Ishikawa (cell line): ENCODE measurements at regions not wholly inside any gene's neighbourhood (a gene's known extent, or its start where the extent isn't known, plus 50 kb on each side); places are given as distances from the start of the nearest gene placed in this dataset.

Experiments used
- CREB1 ChIP-seq: IDR thresholded peaks from 2 replicates; pipeline ENCODE4 v1.6.1; 2012; ENCODE audit warnings: low read depth
- FOXM1 ChIP-seq: IDR thresholded peaks from 2 replicates; pipeline ENCODE4 v1.6.1; 2012; ENCODE audit warnings: low read depth, borderline replicate concordance
- NFIC ChIP-seq: IDR thresholded peaks from 2 replicates; pipeline ENCODE4 v1.6.1; 2012
- TAF1 ChIP-seq: IDR thresholded peaks from 2 replicates; pipeline ENCODE4 v1.6.1; 2012; ENCODE audit warnings: low read depth, mild to moderate bottlenecking
- TCF12 ChIP-seq: IDR thresholded peaks from 2 replicates; pipeline ENCODE4 v1.6.1; 2012; ENCODE audit warnings: low read depth
- YY1 ChIP-seq: IDR thresholded peaks from 2 replicates; pipeline ENCODE4 v1.6.1; 2012; ENCODE audit warnings: low read depth
- TF ChIP-seq, protein P1 (sequence below): IDR thresholded peaks from 2 replicates; pipeline ENCODE4 v1.6.1; 2012; ENCODE audit warnings: low read depth, mild to moderate bottlenecking

DNA sequence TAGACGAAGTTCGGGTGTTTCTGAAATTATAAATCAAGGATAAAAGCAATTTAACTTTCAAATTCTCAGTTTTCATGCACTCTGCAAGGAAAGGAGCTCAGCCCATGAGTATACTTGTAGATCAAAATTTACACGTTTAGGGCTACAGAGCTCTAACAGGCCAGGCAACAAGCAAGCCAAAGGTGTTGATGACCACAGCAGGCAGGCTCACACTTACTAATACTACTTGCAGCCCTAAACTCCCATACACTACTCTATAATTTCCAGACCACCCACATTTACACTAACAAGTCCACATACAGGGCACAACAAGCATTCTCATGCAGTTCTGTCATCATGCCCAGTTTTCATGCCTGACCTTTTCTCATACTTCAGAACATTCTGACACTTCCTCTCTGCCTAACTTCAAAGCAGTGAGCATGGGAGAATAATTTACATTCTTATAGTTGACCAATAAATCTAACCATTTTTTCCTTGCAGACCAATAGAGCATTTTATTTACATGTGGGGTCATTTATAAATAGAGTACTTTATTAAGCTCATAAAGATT lies 124.7 kb upstream of the FRMD4B start:
- TF ChIP-seq CREB1 (no peak), TCF12 (no peak), NFIC (no peak), FOXM1 (no peak), YY1 (no peak), TAF1 (no peak)
- TF ChIP-seq, protein P1, sequence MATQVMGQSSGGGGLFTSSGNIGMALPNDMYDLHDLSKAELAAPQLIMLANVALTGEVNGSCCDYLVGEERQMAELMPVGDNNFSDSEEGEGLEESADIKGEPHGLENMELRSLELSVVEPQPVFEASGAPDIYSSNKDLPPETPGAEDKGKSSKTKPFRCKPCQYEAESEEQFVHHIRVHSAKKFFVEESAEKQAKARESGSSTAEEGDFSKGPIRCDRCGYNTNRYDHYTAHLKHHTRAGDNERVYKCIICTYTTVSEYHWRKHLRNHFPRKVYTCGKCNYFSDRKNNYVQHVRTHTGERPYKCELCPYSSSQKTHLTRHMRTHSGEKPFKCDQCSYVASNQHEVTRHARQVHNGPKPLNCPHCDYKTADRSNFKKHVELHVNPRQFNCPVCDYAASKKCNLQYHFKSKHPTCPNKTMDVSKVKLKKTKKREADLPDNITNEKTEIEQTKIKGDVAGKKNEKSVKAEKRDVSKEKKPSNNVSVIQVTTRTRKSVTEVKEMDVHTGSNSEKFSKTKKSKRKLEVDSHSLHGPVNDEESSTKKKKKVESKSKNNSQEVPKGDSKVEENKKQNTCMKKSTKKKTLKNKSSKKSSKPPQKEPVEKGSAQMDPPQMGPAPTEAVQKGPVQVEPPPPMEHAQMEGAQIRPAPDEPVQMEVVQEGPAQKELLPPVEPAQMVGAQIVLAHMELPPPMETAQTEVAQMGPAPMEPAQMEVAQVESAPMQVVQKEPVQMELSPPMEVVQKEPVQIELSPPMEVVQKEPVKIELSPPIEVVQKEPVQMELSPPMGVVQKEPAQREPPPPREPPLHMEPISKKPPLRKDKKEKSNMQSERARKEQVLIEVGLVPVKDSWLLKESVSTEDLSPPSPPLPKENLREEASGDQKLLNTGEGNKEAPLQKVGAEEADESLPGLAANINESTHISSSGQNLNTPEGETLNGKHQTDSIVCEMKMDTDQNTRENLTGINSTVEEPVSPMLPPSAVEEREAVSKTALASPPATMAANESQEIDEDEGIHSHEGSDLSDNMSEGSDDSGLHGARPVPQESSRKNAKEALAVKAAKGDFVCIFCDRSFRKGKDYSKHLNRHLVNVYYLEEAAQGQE: no peak
